ENCODE measurements at regions not wholly inside any gene's neighbourhood (a gene's known extent, or its start where the extent isn't known, plus 50 kb on each side); places are given as distances from the start of the nearest gene placed in this dataset.
A peak's percentile ranks its signal among the peaks of the same experiment; 100 is the strongest.

DNA sequence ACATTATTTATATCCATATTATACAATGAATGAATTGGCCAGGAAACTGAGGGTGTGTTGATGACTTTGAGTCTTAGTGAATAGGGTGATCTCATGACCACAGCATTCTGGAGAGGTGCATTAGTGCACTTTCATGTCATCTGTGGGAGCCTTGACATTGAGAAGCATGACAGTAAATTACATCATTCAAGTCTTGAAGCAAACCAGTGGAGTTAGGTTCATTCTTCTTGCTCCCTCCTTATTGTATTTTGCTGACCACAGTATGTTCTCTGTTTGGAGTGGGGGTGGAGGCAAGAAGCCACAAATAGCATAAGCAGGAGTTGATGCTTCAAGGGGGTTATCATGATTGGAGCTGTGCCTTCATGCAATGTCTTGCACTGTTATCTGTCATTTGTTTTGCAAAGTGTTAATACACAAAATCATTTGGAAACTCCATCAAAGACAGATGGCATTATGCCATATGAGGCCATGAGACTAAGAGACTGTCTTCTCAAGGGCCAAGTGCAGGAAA is 680.2 kb downstream of the NYAP2 start:
- DNase-seq (ENCODE audit: low read depth), result peak; percentile 75

DNA sequence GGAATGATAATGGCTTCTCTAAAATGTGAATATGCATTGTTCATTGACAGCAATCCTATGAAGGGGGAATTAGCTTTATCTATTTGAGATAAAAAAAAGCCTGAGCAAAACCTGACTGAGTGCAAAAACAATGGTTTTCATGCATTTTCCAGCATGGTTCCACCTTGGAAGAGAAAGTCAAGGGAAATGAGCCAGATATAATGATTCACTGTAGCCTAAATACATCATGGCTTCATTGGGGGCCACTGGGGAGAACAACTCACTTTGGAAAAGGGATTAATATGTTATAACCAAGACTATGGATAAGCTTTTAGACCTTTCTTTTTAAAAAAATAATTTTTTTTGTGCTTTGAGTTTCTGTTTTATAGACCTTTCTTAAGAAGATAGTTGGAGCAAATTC is 679.7 kb downstream of the NYAP2 start:
- DNase-seq (ENCODE audit: low read depth), result no peak

DNA sequence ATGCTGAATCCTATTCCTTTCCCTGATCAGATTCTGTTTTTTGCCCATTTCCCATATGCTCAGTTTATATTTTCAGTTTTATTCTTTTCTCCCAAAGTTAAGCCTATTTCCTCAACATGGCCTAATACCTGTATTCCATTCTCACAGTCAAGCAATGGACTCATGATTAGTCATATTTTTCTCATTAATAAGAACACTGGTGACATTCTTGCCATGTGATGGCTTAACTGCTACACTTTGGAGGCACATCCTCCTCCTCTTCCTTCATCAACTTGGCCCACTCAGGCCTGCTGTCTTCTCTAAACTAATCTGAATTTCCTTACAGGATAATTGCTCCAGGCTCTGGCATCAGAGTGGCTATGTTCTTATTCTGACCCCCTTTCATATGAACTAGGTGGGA is 679.2 kb downstream of the NYAP2 start:
- no peak for DNase-seq (ENCODE audit: low read depth)

DNA sequence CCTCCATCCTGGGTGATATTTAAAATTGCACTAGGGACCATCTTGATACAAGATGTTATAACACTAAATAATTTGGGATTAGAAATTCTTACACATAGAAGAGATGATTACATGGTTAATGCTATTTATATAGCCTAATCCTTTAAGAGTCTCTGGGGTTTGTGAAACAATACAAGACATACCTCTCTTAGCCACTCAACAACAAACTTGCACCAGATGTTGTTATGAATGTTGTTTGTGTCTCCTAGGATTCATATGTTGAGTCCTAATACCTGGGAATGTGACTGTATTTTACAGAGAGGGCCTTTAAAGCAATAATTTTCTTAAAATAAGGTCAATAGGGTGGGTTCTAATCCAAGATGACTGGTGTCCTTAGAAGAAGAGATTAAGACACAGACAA is 678.3 kb downstream of the NYAP2 start:
- no peak for DNase-seq (ENCODE audit: low read depth)

DNA sequence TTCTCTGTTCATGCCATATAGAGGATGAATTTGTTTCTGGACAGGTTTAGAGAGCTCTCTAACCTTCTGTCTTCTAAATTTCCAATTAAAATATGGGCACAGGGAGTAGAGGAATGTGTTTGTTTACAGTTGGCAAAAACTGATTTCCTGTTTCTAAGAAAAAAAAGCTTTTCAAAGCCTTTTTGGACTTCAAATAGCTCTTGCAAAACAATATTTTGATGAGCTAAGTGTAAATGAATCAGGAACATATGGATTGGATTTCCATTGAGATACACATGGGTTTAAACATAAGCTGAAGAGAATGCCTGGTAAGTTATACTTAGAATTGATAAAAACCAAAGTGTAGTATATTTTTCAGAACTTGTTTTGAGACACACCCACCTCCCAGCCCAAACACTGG is 677.5 kb downstream of the NYAP2 start:
- DNase-seq (ENCODE audit: low read depth), result peak; percentile 32

DNA sequence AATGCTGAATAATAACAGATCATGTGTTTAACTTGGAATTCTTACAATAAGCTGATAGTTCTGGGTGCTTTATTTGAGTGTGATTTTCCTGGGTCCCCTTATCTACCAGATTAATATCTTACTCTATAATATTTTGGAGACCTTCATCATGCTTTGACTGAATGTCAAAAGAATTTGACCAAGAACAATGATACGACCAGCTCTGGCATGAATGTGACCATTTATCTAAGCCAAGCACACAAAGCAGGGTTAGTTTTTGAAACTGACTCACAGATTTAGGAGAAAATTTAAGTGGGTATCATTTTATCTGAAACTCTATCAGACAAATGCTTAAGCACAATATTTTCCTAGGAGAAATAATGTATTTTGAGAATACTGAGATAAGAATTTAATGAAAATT is 677.0 kb downstream of the NYAP2 start:
- no peak for DNase-seq (ENCODE audit: low read depth)

DNA sequence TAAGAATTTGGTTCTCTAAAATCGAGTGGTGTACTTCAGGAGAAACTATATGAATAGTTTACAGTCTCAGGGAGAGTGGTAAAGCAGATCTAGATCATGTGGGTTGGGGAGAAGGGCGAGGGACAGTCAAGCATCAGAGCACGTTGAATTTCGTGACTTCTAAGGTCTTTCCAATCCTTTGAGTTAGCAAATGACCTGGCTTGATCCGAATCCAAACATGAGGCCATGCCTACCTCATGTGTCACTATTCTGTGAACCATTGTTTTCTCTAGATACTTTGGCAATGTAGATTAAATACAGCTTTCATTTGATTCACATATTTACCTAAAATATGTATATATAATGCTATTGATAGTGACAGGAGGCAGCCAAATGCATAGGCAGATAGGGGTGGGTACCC is 674.9 kb downstream of the NYAP2 start:
- DNase-seq (ENCODE audit: low read depth), result no peak

DNA sequence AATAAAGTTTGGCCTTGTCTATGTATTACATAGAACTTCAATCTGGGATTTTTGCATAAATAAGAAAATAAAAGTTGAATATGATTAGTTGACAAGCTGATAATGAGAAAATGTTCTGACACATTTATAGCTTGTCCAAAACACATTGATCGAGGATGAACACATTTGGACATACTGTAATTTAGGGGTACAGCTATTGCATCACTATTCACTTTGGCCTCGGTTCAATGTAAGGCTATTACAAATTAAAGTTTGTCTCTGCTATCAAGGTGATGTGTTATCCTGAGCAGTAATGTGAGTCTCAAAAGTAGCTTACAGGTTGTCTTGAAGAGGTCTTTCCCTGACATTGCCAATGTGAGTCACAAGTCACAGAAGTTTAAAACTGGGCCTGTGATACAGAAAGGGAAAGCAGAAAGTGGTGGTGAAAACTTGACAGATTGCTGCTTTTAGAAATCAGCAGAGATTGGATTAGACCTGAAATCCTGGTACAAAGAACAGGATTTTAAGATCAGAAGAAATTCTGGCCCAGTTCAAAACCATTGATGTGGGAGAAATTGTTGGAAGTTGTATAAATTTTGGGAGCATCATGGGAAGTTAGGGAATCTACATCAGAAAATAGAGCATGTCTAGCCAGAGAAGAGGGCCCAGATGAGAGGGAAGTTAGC is 674.1 kb downstream of the NYAP2 start:
- DNase-seq (ENCODE audit: low read depth), result no peak

DNA sequence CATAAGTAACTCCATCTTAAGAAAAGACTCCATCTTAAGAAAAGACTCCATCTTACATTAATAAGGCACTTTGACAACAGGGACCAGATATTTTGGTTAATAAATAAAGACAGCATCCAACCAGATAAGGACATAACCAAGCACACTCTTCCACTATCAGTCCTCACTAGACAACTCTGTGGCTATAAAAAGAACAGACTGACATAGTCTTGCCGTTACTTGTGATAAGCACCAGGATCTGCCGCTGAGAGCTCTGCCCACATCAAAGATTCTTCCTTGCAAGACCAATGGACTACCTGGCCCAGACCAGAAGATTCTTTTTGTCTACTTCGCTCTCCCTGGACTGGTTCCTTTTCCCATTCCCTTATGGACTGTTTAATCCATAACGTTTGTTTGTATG is 667.4 kb downstream of the NYAP2 start:
- DNase-seq (ENCODE audit: low read depth), result no peak

DNA sequence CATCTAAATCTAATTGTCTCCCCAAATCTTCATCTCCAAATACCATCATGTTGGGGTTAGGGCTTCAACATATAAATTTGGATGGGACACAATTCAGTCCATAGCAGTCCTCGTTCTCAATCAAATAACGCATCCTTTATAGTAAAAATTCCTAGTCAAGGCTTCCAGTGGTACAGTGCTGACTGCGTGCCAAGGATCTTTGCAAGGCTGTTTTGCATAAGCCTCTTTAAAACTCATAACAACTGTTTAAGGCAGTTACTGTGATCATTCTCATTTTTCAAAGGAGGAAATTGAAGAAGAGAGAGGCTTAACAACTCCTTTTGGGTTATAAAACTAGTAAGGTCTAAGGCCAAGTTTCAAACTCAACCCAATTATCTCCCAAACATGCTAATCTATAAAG is 666.9 kb downstream of the NYAP2 start:
- DNase-seq (ENCODE audit: low read depth), result no peak

DNA sequence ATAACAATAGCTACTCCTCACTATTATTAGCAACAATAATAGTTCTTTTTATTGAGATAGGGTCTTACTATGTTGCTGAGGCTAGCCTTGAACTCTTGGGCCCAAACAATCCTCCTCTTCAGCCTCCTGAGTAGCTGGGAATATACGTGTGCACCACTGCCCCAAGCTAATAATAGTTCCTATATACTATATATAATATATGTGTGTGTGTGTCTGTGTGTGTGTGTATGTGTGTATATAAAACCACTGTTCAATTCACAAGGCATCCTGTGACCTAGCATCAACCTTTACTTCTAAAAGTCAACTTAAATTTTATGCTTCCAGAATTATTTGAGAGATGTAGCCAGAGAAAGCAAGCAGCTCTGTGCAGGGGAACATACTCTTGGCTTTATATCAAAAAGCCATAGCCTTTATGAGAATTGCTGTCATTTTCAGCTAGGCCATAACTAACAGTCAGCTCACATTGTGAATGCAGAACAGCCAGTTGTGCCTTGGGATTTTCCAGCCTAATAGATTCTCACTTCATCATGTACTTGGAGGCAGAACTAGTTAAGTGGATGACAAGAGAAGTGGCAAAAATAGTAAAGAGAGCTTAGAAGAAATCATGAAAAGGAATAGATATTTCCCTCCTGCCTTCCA is 665.5 kb downstream of the NYAP2 start:
- no peak for DNase-seq (ENCODE audit: low read depth)

DNA sequence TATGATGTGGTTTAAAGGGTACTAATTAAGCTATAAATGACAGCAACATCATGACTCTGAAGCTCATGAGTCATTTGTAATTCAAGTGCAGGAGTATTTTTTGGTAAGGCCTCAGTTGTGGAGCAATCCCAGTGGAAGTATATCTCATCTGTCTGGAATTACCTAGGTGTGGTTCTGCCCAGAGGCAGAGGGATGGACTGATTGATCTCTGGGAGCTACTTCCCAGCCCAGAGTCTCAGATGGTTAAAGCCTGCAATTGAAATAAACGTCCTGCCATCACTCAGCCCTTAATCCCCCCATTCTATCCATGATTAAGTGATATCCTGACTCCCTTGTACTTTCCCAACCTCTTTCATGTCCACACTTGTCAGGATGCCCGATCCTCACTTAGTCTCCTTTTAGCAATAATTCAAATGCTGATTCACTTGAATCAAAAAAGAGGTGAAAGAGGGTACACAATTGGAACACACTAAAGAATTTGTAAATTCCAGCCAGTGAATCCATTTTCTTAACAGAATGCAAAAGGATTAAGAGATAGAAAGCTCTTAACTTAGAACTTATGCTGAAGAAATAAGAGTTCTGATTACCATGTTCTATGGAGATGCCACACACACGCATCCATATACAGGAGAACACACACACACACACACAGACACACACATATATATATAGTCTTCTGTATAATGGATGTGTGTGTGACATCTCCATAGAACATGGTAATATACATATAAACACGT is 664.4 kb downstream of the NYAP2 start:
- peak; percentile 77 for DNase-seq (ENCODE audit: low read depth)

DNA sequence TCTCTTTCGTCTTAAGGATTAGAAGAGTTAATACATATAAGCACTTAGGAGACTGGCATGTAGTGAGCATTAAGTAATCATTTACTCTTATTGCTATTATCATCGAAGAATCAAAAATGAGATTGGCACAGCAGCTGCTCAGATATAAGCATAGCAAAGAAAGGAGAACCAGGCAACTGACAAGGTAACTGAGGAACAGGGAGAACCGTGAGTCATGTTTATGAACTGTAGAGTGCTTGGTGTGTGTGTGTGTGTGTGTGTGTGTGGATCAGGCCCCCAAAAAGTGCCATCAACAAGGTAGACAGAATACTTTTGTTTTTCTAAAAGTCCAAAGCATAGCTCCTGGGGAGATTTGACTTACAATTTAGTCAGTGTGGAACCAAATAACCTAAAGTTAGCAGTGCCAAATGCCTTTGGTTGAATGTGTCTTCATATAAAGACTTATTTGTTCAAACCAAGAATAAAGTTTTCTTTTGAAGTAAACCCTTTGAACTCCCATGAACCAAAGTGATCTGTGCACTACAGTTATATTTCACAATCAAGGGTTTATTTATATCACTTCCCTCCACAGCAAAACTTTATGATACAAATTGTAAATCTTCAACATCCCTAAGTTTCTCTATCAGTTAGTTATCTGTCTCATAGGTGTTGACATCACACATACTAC is 660.6 kb downstream of the NYAP2 start:
- no peak for DNase-seq (ENCODE audit: low read depth)

DNA sequence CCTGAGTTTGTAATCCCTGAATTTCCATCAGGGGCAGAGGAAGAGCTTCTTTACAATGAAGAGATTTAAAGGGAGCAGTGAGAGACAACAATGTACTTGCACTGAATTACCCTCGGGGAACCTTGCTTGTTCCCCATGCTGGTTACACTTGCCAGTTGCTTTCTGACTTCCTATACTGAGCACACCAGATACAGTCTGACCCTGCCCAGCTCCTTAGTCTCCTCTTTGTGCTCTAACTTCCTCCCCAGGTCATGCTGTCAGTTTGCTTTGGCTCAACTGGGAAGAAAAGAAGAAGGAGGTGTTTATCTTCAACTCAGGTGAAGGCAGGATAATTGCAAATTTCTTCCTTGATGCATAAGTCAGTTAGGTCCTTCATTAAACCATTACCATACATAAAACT is 658.4 kb downstream of the NYAP2 start:
- no peak for DNase-seq (ENCODE audit: low read depth)

DNA sequence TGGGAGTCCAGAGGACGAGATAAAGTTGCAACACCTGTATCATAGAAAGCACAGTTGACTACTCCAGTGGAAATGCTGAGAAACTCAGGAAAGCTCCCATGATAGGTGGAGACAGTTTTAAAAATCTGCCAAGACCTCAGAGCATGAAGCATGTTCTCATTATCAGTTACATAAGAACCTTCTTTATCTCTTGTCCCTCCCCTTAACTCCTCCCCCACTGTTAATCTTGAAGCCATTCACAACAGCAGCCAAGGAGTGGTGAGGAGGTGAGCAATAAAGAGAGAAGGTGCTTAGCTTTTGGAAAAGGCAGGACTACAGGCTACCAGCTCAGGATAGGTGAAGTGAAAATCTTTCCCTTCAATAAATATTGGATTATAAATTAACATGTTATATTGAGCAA is 657.9 kb downstream of the NYAP2 start:
- no peak for DNase-seq (ENCODE audit: low read depth)

DNA sequence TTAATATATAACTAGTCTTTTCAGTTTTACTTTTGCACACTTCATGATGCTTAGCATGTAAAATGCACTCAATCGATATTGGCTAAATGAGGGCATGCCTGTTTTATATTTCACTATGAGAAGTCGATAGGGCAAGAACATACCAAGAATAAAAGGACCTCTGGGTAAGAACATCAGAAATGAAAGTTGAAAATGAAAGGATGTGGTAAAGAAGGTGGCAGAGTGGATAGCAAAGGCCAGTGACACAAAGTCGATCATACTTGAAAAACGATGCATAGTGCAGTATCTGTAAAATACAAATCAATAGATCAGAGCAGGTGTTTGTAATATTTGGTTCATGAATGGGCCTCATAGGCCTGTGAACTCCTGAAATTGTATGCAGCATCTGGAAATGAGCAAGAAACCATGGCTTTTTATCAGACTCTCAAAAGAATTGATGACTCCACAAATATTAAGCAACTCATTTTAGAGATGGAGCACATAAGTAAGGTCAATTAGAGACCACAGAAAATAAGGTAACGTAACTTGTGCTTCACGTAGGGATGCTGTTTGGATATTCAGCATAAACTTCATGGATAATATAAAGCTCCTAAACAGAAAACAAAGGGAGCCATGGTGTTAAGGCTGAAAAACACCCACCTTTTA is 653.4 kb downstream of the NYAP2 start:
- no peak for DNase-seq (ENCODE audit: low read depth)

DNA sequence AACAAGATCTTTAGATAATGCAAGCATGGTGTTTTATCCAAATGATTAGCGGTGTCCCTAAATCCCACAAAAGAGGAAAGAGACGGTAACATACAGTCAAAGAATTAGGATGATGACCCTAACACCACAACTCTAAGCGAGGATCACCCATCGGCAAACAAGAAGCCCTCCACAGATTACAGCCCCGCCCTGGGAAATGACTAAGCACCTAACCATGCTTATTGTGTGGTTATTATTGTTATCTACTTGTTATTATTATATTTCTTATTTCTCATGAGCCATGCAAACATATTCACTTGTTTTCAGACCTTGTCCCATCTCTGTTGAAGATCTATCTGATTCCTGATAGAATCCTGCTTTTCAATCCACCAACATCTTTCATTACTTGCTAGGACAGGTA is 651.3 kb downstream of the NYAP2 start:
- no peak for DNase-seq (ENCODE audit: low read depth)

DNA sequence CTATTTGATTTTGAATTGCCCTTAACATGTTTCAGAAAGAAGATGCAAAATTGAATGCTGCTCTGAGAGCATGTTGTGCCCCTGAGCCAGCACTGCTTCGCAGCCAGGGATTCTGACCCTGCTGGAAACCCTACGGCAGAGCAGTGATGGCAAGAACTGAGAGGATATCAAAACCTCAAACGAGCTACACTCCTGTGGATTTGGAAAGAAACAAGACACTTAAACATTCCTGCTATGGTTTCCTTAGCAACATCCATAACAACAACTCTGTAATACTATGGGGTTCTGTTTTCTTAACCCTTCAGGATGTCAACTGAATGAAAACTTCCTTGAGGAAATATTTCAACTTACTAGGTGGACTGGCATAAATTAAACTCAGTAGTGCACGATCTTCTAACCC is 649.1 kb downstream of the NYAP2 start:
- DNase-seq (ENCODE audit: low read depth), result no peak

DNA sequence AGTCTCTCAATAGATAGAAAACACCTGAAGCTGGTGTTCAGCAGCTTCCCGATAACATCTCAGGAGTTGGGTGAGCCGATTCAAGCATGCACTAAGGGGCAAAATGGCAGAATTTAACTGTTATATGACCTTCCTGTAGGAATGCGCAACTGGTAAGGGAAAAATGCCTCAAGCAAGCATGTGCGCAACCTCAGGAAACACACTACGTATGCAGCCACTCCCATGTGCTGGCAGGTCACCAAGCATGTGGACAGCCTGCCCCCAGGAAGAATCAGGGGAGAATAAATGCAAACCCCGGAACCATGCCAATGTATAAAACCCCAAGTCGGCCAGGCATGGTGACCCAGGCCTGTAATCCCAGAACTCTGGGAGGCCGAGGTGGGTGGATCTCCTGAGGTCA is 645.6 kb downstream of the NYAP2 start:
- DNase-seq (ENCODE audit: low read depth), result no peak

DNA sequence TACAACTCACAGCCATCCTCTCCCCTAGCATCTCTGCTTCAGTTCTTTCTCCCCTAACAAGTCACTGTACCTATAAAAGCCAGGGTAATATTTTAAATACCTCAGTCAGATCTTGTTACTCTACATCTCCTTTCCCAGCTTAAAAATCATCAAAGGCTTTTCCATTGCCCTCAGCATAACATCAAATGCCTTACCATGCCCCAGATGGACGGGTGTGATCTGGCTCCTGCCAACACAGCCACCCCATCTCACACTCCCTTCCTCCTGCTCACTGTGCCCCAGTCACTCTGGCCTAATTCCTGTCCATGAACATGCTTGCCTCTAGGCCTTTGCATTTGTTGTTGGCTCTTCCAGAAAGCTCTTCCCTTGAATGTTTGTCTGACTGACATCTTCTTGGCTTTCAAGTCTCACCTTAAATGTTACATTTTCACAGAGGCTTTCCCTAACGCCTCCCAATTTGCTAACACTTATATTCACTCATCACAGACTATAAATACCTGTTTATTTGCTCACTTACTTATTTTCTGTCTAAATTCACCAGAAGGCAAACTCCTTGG is 640.9 kb downstream of the NYAP2 start:
- DNase-seq (ENCODE audit: low read depth), result no peak

DNA sequence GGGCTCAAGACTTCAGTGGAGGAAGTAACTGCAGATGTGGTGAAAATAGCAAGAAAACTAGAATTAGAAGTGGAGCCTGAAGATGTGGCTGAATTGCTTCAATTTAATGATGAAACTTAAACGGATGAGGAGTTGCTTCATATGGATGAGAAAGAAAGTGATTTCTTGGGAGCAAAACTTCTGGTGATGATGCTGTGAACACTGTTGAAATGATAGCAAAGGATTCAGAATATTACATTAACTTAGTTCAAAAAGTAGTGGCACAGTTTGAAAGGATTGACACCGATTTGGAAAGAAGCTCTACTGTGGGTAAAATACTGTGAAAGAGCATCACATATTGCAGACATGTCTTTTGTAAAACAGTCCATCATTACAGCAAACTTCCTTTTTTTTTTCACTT is 638.0 kb downstream of the NYAP2 start:
- no peak for DNase-seq (ENCODE audit: low read depth)

Measured in GM04503 (cell line).